ENCODE measurements at regions not wholly inside any gene's neighbourhood (a gene's known extent, or its start where the extent isn't known, plus 50 kb on each side); places are given as distances from the start of the nearest gene placed in this dataset.

DNA sequence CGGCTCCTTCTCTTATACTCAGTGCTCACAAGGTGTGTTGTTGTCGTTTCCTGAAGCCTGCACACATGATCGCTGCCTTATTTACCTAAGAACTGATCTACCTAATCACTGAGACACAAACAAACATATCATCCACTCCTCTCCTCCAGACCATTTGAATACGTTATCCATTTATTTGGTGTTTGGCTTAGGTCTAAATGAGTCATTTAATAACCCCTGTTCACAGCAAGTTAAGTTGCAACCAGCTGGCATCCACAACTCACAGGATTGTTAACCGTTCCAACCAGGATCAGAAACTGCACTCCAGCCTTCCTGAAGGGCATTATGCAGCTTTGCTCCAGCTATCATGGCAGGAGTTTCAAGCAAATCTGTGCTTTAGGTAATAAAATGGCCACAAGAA lies 511.1 kb upstream of the MAP3K7 start:
- no peak for TF ChIP-seq POLR2AphosphoS2 (IDR thresholded peaks at IDR 0.05; ENCODE audit: low read depth, low read length)
- no peak for TF ChIP-seq POLR2A (IDR thresholded peaks at IDR 0.05; ENCODE audit: low read depth, low read length)
- TF ChIP-seq, protein P1, sequence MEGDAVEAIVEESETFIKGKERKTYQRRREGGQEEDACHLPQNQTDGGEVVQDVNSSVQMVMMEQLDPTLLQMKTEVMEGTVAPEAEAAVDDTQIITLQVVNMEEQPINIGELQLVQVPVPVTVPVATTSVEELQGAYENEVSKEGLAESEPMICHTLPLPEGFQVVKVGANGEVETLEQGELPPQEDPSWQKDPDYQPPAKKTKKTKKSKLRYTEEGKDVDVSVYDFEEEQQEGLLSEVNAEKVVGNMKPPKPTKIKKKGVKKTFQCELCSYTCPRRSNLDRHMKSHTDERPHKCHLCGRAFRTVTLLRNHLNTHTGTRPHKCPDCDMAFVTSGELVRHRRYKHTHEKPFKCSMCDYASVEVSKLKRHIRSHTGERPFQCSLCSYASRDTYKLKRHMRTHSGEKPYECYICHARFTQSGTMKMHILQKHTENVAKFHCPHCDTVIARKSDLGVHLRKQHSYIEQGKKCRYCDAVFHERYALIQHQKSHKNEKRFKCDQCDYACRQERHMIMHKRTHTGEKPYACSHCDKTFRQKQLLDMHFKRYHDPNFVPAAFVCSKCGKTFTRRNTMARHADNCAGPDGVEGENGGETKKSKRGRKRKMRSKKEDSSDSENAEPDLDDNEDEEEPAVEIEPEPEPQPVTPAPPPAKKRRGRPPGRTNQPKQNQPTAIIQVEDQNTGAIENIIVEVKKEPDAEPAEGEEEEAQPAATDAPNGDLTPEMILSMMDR (IDR thresholded peaks at IDR 0.05 in 2 of 3, conservative IDR thresholded peaks at IDR 0.05 in 1 of 3; ENCODE audit: control insufficient read depth in 2 of 3, extremely low read depth in 1 of 3, insufficient read depth in 1 of 3, low read depth in 3 of 3, low read length in 3 of 3), result no peak
- TF ChIP-seq EP300 (IDR thresholded peaks at IDR 0.05; ENCODE audit: borderline replicate concordance in 1 of 2, control insufficient read depth in 1 of 2, low read depth in 2 of 2, low read length in 2 of 2), result no peak
- no peak for TF ChIP-seq EGR1 (IDR thresholded peaks at IDR 0.05; ENCODE audit: borderline replicate concordance in 1 of 2, low read depth in 2 of 2, low read length in 2 of 2)
- TF ChIP-seq RELA (IDR thresholded peaks at IDR 0.05; ENCODE audit: borderline replicate concordance, partially characterized antibody), result no peak
- TF ChIP-seq NR2C2 (IDR thresholded peaks at IDR 0.05; ENCODE audit: borderline replicate concordance, control insufficient read depth, insufficient read length, low read depth), result no peak
- TF ChIP-seq STAT3 (IDR thresholded peaks at IDR 0.05; ENCODE audit: low read depth, low read length), result no peak

Measured in GM12878 (cell line).